ENCODE measurements at regions not wholly inside any gene's neighbourhood (a gene's known extent, or its start where the extent isn't known, plus 50 kb on each side); places are given as distances from the start of the nearest gene placed in this dataset.
"Not testable (repeated sequence)": the region's sequence is repeated elsewhere in the genome, so short reads cannot be mapped to it uniquely, and the experiment has no call there.

DNA sequence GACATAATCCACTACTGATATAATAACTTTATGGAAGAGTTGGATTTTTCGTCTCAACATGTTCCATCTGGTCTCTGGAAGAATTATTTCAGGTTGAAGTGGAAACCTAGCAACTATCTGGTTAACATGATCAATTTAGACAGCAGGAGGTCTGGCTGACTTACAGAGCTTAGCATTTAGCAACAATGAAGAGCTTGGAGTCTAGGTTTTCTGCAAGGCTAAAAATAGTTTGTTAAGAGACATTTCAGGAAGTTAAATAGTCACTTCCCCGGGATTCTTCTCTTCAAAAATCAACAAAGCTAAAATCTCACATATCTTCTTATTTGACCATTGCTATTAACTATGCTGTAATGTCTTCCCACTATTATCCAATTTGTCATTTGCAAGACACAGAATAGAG lies 418.6 kb upstream of the DIPK2B start:
- TF ChIP-seq, protein P1, sequence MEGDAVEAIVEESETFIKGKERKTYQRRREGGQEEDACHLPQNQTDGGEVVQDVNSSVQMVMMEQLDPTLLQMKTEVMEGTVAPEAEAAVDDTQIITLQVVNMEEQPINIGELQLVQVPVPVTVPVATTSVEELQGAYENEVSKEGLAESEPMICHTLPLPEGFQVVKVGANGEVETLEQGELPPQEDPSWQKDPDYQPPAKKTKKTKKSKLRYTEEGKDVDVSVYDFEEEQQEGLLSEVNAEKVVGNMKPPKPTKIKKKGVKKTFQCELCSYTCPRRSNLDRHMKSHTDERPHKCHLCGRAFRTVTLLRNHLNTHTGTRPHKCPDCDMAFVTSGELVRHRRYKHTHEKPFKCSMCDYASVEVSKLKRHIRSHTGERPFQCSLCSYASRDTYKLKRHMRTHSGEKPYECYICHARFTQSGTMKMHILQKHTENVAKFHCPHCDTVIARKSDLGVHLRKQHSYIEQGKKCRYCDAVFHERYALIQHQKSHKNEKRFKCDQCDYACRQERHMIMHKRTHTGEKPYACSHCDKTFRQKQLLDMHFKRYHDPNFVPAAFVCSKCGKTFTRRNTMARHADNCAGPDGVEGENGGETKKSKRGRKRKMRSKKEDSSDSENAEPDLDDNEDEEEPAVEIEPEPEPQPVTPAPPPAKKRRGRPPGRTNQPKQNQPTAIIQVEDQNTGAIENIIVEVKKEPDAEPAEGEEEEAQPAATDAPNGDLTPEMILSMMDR (IDR thresholded peaks at IDR 0.05; ENCODE audit: borderline replicate concordance, insufficient read depth, low read depth, low read length), result no peak

DNA sequence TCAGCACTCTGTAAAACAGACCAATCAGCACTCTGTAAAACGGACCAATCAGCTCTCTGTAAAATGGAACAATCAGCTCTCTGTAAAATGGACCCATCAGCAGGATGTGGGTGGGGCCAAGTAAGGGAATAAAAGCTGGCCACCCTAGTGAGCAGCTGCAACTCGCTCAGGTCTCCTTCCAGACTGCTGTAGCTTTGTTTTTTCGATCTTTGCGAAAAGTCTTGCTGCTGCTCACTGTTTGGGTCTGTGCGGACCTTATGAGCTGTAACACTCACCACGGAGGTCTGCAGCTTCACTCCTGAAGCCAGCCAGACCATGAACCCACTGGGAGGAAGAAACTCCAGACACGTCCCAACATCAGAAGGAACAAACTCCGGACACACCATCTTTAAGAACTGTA lies 414.9 kb upstream of the DIPK2B start:
- not testable (repeated sequence) for H3K4me3 ChIP-seq (ENCODE audit: low read depth, low read length)

More for the DNA sequence above, 418.6 kb upstream of the DIPK2B start:
- H3K4me3 ChIP-seq (ENCODE audit: low read depth, low read length), result no peak overlapping the region

DNA sequence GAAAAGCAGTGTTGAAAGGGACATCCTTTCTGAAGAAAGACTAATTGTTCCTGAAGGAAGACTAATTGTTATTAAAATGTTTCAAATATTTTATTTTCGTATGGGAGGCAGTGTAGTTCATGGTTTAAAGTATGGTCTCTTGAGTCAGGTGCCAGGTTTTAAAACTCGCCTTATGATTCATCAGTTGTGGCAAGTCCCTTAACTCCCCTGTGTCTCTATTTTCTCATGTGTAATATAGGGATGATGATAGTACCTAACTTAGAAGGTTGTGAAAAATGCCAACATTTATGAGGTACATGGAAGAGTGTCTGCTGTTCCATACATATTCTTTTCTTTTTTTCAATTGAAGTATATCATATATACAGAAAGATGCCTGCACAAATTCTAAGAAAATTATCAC lies 414.2 kb upstream of the DIPK2B start:
- TF ChIP-seq, protein P1 (IDR thresholded peaks at IDR 0.05; ENCODE audit: borderline replicate concordance, insufficient read depth, low read depth, low read length), result no peak
- no peak overlapping the region for H3K4me3 ChIP-seq (ENCODE audit: low read depth, low read length)

DNA sequence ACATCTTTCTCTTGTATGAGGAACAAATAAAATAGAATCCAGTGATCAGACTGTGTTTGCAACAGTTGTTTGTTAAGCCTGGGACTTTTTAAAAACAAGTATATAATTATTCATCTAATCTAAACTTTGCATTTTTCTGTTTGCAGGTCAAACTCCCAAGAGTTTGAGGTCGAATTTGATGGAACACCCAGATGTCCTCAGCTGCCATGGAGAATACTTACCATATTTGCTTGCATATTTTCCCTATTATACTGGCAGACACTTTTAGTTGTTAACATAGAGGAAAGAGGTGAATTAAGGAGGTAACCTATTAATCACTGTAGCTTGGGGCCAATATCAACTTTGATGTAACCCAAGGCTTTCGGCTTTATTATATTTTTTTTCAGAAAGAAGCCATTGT lies 401.5 kb upstream of the DIPK2B start:
- TF ChIP-seq, protein P1 (IDR thresholded peaks at IDR 0.05; ENCODE audit: borderline replicate concordance, insufficient read depth, low read depth, low read length), result no peak
- no peak overlapping the region for H3K4me3 ChIP-seq (ENCODE audit: low read depth, low read length)

DNA sequence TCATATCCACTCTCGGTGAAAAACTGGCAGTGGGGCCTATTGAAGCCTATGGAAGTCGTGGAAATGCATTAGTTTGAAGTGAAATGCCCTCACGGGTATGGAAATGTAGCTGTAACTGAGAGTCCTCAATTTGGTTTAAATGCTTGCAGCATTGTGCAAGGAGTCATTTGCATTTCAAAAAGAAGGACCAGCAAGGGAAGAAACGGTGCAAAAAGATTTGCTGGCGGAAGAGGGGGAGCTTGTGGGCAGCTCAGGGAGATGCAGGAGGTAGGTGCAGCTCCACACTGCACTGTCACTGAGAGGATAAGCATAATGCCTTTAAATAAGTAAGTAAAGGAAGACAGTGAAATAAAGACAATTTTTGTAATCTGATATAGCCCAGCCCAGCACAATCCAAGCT lies 400.4 kb upstream of the DIPK2B start:
- TF ChIP-seq, protein P1 (IDR thresholded peaks at IDR 0.05; ENCODE audit: borderline replicate concordance, insufficient read depth, low read depth, low read length), result no peak
- H3K4me3 ChIP-seq (ENCODE audit: low read depth, low read length), result no peak overlapping the region

DNA sequence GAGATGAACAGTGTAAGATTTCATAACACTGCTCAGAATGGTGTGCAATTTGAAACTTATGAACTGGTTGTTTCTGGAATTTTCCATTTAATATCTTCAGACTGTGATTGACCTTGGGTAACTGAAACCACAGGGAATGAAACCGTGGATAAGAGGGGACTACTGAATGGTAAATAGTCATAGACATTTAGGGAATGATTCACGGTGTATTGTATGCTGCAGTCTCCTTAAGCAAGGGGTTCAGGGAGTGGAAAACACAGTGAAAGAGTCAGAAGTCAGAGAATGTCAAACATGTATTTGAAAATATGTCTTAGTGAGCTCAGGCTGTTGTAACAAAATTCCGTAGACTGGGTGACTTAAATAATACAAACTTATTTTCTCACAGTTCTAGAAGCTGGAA lies 398.2 kb upstream of the DIPK2B start:
- H3K4me3 ChIP-seq (ENCODE audit: low read depth, low read length), result no peak overlapping the region
- TF ChIP-seq, protein P1 (IDR thresholded peaks at IDR 0.05; ENCODE audit: borderline replicate concordance, insufficient read depth, low read depth, low read length), result no peak

DNA sequence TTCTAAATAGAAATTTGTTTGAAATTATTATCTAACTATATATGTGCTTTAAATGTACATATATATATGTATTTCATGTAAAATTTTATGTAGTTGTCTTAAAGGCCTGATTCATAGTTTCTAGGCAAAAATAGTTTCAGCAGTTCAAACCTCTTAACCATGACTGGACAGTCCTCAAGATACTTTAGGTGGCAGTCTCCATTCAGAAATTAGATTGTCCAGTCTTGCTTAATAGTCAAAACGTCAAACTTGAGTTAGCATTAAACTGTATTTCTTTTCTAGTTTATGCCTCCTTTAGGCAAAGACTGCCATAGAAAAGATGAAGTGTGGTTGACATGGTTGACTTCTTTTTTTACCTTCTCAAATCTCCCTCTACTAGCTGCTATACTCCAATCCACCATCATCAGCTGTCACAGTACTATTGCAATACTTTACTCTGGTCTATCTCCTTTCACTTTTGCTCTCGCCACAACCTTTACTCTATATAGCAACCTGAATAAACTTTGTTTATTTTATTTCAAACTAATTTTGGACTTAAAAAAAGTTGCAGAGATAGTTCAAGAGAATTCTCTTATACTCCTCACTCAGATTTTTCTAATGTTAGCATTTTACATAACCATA lies 395.6 kb upstream of the DIPK2B start:
- TF ChIP-seq, protein P1 (IDR thresholded peaks at IDR 0.05; ENCODE audit: borderline replicate concordance, insufficient read depth, low read depth, low read length), result no peak
- H3K4me3 ChIP-seq (ENCODE audit: low read depth, low read length), result no peak overlapping the region

DNA sequence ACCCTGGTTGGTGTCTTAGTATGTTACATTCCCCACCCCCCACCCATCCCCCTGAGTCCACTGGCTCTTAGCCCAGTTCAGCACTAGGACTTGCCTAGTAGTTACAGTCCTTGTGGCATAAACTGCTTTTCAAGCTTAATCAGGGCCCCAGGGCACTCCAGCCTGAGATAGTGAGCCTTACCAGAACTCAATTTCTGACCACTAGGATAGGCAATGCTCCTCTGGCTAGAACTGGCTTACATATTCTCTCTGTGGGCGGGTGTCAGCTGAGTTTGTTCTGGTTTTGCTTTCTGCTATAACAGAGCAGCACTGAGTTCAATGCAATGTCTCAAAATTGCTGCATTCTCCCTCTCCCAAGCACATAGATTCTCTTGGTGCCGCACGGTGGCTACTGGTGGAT lies 391.4 kb upstream of the DIPK2B start:
- TF ChIP-seq, protein P1 (IDR thresholded peaks at IDR 0.05; ENCODE audit: borderline replicate concordance, insufficient read depth, low read depth, low read length), result no peak
- no peak overlapping the region for H3K4me3 ChIP-seq (ENCODE audit: low read depth, low read length)
